ACC112 (cell line): ENCODE measurements at regions not wholly inside any gene's neighbourhood (a gene's known extent, or its start where the extent isn't known, plus 50 kb on each side); places are given as distances from the start of the nearest gene placed in this dataset.
"Not testable (repeated sequence)": the region's sequence is repeated elsewhere in the genome, so short reads cannot be mapped to it uniquely, and the experiment has no call there.

Source experiments
- H2AFZ ChIP-seq: fragments of 200-600 bp; sonication (generic); one replicate; pipeline ENCODE4 v1.6.0; 2017; ENCODE audit warnings: antibody characterized with exemption, low read length; ENCODE audit not compliant: unreplicated experiment
- H3K27ac ChIP-seq: fragments of 200-600 bp; sonication (generic); 2 replicates; pipeline ENCODE4 v1.5.1; 2014; ENCODE audit warnings: low read depth, mild to moderate bottlenecking, antibody characterized with exemption, low read length, moderate library complexity
- H3K27me3 ChIP-seq: fragments of 200-600 bp; sonication (generic); 2 replicates; pipeline ENCODE4 v1.6.1; 2014; ENCODE audit warnings: mild to moderate bottlenecking, antibody characterized with exemption, low read length, moderate library complexity, mixed read lengths; ENCODE audit not compliant: insufficient read depth
- H3K36me3 ChIP-seq: fragments of 200-600 bp; sonication (generic); 2 replicates; pipeline ENCODE4 v1.6.1; 2016; ENCODE audit warnings: mild to moderate bottlenecking, antibody characterized with exemption, low read length, moderate library complexity, mixed read lengths; ENCODE audit not compliant: insufficient read depth
- H3K4me1 ChIP-seq: fragments of 200-600 bp; sonication (generic); one replicate; pipeline ENCODE4 v1.6.1; 2016; ENCODE audit warnings: low read length, mixed read lengths; ENCODE audit not compliant: insufficient read depth, unreplicated experiment, control insufficient read depth
- H3K4me3 ChIP-seq: fragments of 200-600 bp; sonication (generic); 2 replicates; pipeline ENCODE4 v1.5.1; 2014; ENCODE audit warnings: mild to moderate bottlenecking, low read depth, low read length
- H3K79me2 ChIP-seq: fragments of 200-600 bp; sonication (generic); one replicate; pipeline ENCODE4 v1.6.0; 2016; ENCODE audit warnings: low read length; ENCODE audit not compliant: control insufficient read depth, unreplicated experiment, insufficient read depth

DNA sequence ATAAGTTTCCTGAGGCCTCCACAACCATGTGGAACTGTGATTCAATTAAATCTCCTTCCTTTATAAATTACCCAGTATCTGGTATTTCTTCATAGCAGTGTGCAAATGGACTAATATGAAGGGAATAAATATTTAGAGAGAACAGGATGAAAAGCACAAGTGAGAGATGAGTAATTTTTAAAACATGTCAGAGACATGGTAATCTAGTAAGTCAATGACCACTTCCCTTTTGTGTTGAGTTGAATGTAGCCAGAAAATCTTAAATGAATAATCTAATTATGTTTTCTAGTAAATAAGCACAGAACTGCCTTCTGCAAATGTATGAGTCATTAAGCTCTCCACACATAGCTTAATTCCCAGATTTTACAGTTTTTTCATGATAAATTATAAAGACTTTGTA lies 524.1 kb upstream of the SLITRK5 start:
- H3K36me3 ChIP-seq: no peaks in the 10 kb centered on the region
- no peak overlapping the region for H2AFZ ChIP-seq
- no peaks in the 10 kb centered on the region for H3K79me2 ChIP-seq
- H3K27me3 ChIP-seq: no peaks in the 10 kb centered on the region
- H3K4me3 ChIP-seq: no peak overlapping the region
- no peak overlapping the region for H3K27ac ChIP-seq
- H3K4me1 ChIP-seq: no peaks in the 10 kb centered on the region

DNA sequence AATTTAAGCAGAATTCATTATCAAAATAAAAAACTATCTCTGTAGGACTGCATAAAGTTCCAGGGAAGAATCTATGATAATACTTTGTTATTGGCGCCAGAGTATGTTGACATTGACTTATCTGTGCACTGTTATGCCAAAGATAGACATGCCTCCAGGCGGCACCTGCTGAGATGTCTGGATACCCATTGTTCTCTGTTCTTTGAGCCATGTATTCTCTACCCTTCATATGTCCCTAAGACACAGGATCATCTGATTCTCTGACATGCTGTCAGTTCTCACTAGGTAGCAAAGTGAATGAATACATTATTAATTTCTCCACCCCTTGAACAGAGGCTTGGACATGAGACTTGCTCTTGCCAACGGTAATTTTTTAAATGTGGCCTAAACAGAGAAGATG lies 517.8 kb upstream of the SLITRK5 start:
- Histone ChIP-seq H2AFZ (no peak overlapping the region), H3K27ac (no peak overlapping the region), H3K4me3 (no peak overlapping the region), H3K4me1 (no peaks in the 10 kb centered on the region), H3K79me2 (no peaks in the 10 kb centered on the region), H3K36me3 (no peaks in the 10 kb centered on the region), H3K27me3 (no peaks in the 10 kb centered on the region)

DNA sequence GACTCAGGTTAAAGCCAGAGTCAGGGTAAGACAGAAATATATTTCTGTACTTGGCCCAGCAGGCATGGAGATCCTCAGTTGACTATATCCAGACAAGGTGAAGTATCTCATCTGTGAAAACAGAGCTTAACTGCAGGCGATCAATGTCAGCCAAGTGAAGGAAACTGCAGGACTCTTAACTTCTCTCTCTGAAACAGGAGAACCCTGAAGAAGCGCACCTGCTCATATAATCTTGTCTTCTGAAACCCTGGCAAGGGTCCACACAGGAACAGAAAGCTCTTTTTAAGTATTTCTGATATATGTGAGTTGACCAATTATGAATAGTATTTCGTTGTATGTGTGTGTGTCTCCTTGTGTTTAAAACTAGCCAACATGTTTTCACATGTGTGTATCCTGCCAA lies 504.8 kb upstream of the SLITRK5 start:
- no peaks in the 10 kb centered on the region for H3K79me2 ChIP-seq
- no peaks in the 10 kb centered on the region for H3K4me1 ChIP-seq
- H3K36me3 ChIP-seq: no peaks in the 10 kb centered on the region
- no peak overlapping the region for H3K4me3 ChIP-seq
- no peak overlapping the region for H2AFZ ChIP-seq
- H3K27ac ChIP-seq: no peak overlapping the region
- no peaks in the 10 kb centered on the region for H3K27me3 ChIP-seq

DNA sequence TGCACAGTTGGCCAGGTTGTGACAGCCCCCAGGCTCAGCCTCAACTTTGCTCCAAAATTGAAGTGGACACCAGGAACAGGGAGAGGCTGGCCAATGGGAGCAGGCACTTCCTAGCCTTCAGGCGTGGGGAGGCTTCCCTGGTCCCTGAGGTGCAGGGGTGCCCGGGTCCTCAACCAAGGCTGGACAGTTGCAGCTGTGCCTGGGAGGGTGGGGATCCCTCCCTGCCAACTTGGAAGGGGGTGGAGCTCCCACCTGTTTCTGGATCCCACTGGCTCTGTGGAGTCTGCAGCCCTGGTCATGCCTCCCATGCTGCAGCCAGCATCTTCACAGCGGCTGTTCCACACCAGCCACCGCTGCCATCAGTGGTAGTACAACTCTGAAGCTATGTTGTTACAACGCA lies 502.8 kb upstream of the SLITRK5 start:
- Histone ChIP-seq H3K27me3 (no peaks in the 10 kb centered on the region), H3K4me1 (no peaks in the 10 kb centered on the region), H3K36me3 (no peaks in the 10 kb centered on the region), H3K4me3 (no peak overlapping the region), H3K79me2 (no peaks in the 10 kb centered on the region), H2AFZ (no peak overlapping the region), H3K27ac (no peak overlapping the region)

DNA sequence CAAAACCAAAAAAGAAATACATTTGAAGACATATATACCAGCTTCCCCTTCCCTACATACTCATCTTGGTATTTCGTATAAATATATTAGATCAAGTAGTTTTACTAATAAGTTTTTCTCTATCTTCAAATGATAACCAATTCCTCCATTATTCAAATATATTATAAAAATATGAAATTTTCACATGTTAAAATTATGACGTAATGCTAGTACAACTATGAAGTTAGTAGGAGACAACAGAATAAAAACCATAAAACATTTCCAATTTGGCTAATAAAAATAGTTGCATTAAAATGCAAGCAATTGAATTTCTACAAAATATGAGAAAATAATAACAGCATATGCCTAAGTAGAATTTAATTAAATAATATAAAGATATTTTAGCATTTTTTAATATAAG lies 501.8 kb upstream of the SLITRK5 start:
- no peak overlapping the region for H3K27ac ChIP-seq
- H3K27me3 ChIP-seq: no peaks in the 10 kb centered on the region
- H3K36me3 ChIP-seq: no peaks in the 10 kb centered on the region
- H3K79me2 ChIP-seq: no peaks in the 10 kb centered on the region
- no peaks in the 10 kb centered on the region for H3K4me1 ChIP-seq
- no peak overlapping the region for H2AFZ ChIP-seq
- no peak overlapping the region for H3K4me3 ChIP-seq

DNA sequence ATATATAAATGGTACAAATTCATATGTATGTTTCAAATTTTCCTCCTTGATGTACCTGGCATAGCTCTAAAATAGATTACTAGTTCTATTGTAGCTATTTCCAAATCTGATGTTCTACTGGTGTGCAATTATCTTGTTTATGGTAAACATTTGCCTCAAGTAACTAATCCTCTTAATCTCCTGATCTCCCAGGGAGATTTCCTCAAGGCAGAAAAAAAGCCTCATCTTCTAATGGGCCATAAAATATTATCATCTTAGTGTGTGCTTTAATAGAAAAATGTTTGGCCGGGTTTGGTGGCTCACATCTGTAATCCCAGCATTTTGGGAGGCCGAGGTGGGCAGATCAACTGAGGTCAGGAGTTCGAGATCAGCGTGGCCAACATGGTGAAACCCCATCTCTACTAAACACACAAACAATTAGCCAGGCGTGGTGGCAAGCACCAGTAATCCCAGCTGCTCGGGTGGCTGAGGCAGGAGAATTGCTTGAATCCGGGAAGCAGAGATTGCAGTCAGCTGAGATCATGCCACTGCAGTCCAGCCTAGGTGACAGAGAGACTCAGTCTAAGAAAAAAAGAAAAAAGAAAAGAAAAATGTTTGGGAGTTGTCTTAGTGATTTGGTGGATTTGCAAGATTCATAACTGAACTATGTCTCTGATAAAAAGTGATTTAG lies 498.9 kb upstream of the SLITRK5 start:
- no peaks in the 10 kb centered on the region for H3K27me3 ChIP-seq
- no peak overlapping the region for H3K27ac ChIP-seq
- H3K79me2 ChIP-seq: no peaks in the 10 kb centered on the region
- H2AFZ ChIP-seq: no peak overlapping the region
- no peaks in the 10 kb centered on the region for H3K36me3 ChIP-seq
- H3K4me1 ChIP-seq: no peaks in the 10 kb centered on the region
- H3K4me3 ChIP-seq: no peak overlapping the region

DNA sequence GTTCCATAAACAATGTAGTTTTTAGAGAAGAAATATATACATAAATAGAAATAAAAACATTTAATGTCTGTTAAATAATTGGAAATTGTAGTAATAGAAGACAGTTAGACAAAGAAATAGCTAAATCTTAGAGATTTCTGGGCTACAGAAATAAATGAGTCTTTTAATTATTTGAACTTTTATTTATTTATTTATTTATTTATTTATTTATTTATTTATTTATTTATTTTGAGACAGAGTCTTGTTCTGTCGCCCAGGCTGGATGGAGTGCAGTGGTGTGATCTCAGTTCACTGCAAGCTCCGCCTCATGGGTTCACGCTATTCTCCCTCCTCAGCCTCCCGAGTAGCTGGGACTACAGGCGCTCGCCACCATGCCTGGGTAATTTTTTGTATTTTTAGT lies 486.0 kb upstream of the SLITRK5 start:
- not testable (repeated sequence) for H3K79me2 ChIP-seq, H3K36me3 ChIP-seq, H3K4me3 ChIP-seq, H3K27ac ChIP-seq, H3K27me3 ChIP-seq, H3K4me1 ChIP-seq, H2AFZ ChIP-seq

DNA sequence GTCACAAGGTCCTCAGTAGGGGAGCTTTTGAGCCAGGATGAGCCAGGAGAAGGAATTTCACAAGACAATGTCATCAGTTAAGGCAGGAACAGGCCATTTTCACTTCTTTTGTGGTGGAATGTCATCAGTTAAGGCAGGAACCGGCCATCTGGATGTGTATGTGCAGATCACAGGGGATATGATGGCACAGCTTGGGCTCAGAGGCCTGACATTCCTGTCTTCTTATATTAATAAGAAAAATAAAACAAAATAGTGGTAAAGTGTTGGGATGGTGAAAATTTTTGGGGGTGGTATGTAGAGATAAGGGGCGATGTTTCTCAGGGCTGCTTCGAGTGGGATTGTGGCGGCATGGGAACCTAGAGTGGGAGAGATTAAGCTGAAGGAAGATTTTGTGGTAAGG lies 484.5 kb upstream of the SLITRK5 start:
- not testable (repeated sequence) for H3K36me3 ChIP-seq, H3K4me1 ChIP-seq, H2AFZ ChIP-seq, H3K27me3 ChIP-seq, H3K4me3 ChIP-seq, H3K27ac ChIP-seq, H3K79me2 ChIP-seq

DNA sequence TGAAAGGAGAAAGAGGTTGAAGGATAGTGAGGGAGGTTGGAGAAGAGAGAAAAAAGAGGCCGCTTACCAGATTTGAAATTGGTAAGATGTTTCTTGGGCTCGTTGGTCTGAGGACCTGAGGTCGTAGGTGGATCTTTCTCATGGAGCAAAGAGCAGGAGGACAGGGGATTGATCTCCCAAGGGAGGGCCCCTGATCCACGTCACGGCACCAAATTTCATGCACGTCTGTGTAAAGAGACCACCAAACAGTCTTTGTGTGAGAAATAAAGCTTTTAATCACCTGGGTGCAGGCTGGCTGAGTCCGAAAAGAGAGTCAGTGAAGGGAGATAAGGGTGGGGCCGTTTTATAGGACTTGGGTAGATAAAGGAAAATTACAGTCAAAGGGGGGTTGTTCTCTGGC lies 479.7 kb upstream of the SLITRK5 start:
- H3K4me3 ChIP-seq, H2AFZ ChIP-seq, H3K27me3 ChIP-seq, H3K79me2 ChIP-seq, H3K27ac ChIP-seq, H3K36me3 ChIP-seq, H3K4me1 ChIP-seq: not testable (repeated sequence)

DNA sequence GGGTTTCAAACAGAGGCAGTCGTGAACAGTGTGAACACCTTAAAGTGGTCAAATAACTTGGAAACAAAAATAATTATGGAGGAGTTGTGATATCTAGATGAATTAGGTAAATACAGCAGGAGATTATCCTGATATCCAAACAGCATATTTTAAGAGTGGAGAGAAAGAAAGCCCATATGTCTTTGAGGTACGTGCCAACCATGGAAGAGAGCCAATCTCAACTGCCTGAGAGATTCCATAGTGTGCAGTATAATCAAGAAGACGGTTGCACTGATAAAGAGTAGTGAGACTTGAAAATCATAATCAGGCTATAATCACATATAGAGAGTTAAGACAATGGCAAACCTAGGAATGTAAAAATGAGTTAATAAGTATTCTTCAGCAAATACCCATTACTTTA lies 472.8 kb upstream of the SLITRK5 start:
- Histone ChIP-seq H3K36me3 (no peaks in the 10 kb centered on the region), H3K27ac (no peak overlapping the region), H3K4me3 (no peak overlapping the region), H3K79me2 (no peaks in the 10 kb centered on the region), H3K27me3 (no peaks in the 10 kb centered on the region), H3K4me1 (no peaks in the 10 kb centered on the region), H2AFZ (no peak overlapping the region)

DNA sequence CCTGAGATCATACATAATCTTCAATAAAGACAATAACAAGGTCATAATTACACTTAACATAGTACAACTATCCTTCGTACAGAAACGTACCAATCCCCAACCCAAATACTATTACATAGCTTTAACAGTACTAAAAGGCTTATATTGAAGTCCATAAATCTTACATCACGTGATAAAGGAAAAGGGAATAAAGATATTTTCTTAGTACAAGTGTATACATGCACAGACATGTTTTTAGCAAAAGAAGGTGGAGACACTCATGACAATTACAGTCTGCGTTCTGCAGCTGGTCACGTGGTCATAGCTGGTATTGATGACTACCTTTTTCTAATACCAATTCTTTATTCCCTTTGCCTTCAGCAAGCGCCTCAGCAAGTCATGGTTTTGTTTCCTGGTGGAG lies 464.5 kb upstream of the SLITRK5 start:
- H3K4me3 ChIP-seq: no peak overlapping the region
- H3K79me2 ChIP-seq: no peaks in the 10 kb centered on the region
- H3K27me3 ChIP-seq: no peaks in the 10 kb centered on the region
- no peaks in the 10 kb centered on the region for H3K36me3 ChIP-seq
- no peaks in the 10 kb centered on the region for H3K4me1 ChIP-seq
- H3K27ac ChIP-seq: no peak overlapping the region
- no peak overlapping the region for H2AFZ ChIP-seq
